Glomerular visceral epithelial cell (primary cell): ENCODE measurements at regions not wholly inside any gene's neighbourhood (a gene's known extent, or its start where the extent isn't known, plus 50 kb on each side); places are given as distances from the start of the nearest gene placed in this dataset.
A peak's percentile ranks its signal among the peaks of the same experiment; 100 is the strongest.

Experiments
- DNase-seq: peaks from one replicate; pipeline ENCODE4 v3.0.0-alpha.2; 2016; ENCODE audit errors: extremely low spot score

DNA sequence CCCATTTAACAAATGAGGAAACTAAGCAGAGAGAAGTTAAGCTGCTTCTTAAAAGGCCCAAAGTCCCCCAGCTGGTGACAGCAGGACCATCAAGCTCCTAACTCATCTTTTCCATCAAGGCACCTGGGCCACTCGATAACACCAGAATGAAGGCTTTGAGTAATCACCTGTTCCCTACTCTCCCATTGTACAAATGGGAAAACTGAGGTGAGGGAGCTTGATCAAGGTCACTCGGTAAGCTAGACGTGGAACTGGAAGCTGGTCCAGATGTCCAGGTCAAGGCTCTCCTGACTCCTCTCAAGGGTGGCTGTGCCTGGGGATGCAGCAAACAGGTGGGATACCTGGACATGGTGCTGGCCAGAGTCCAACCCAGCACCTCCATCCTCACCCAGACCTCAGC, 90.6 kb upstream of the SHB start:
- DNase-seq: no peak

GRCh38 chr9:38158628-38159027, 89.6 kb upstream of the SHB start:
- no peak for DNase-seq

DNA sequence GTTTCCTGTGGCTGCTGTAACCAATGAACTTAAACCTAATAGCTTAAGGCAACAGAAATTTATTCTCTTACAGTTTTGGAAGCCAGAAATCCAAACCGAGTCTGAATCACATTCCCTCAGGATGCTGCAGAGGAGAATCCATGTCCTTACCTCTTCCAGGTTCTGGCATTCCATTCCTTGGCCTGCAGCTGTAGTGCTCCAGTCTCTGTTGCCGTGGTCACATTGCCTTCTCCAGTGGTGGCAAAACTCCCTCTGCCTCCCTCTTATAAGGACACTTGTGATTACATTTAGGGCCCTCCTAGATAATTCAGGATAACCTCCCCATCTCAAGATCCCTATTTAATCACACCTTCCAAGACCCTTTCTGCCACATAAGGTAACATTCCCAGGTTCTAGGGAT, 88.7 kb upstream of the SHB start:
- no peak for DNase-seq

DNA sequence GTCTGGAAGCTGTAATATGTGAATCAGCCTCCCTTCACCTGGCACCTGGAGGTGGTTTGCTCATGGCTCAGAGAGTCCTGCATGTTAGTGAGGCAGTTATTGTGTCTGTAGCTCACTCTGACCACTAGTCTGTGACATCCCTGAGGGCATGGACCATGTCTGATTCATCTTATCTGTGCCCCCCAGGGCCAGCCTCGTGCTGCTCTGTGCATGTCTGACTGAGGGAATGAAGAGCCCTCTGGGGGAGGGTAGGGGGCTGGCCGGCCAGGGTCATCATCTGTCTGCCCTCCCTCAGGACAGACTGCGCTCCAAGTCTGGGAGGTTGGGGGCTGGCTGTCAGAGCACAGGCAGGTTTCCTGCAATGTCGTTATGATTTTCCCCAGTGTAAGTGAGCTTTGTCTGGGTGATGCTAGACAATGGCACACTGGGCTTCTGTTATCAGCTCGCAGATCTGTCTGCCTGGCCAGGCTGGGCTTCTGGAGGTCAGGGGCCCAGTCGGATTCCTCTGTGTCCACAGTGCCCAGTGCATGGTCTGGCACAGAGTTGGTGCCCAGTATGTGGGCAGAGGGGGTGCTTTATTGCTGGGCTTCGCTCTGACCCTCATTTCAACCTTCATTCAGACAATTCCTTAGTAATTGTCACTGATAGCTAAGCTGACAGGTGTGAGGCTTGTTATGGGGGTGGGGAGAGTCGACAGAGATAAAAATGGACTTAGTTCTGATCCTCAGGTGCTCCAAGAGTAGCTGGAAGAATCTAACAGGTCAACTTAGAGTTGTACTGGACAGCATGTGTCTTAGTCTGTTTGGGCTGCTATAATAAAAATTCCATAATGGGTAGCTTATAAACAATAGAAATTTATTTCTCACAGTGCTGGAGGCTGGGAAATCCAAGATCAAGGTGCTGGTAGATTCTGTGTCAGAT, 85.7 kb upstream of the SHB start:
- DNase-seq: peak; percentile 56

GRCh38 chr9:38153910-38154291, 84.9 kb upstream of the SHB start:
- no peak for DNase-seq

DNA sequence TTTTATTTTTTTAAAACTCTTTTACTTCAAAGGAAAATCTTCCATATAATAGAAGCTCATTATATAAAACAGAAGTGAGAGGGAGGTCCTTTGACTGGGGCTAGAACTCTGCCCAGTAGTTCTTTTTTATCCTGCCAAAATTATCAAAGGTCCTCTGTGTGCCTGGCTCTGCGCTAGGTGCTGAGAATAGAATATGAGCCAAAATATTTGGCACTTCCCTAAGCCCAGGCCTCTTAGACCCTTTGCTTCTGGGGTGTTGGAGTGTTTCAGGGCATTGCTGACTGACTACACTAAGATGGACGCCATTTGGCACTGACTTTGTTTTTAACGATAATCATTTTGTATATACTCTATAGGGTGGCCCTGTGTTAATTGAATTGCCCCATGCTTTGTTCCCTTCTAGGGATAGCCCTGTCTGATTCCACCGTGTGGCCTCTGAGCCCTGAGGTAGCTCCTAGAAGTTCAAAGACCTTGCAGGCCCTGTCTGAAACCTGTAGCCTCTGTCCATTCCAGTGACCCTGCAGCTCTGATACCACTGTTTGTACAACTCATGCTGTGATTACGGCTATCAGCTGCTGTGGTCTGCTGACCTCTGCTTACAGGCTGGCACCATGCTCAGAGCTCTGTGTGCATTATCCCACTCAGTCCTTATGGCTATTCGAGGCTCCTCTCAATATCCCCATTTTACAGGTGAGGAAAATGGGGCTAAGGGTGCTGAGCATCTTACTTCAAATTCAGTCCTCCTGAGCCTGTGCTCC, 84.3 kb upstream of the SHB start:
- no peak for DNase-seq

GRCh38 chr9:38149647-38150046, 80.6 kb upstream of the SHB start:
- no peak for DNase-seq

GRCh38 chr9:38146844-38147243, 77.8 kb upstream of the SHB start:
- DNase-seq: no peak

DNA sequence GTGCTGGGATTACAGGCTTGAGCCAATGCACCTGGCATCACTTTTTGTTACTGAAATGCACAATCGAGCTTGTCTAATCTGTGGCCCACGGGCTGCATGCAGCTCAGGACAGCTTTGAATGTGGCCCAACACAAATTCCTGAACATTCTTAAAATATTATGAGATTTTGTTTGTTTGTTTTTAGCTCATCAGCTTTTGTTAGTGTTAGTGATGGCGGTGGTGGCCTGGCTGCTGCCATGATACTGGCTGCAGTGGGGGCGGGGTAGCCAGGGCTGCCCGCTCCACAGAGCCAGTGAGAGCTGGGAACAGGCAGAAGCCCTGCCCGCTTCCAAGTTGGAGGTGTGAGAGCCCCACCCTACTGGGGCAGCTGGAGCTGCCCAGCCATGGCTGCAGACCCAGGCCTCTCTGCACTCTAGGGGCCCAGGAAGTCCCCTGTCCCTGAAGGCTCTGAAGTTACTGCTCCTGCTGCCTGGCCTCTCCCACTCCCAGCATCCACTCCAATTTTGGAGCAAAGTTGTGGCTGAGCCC, 76.6 kb upstream of the SHB start:
- no peak for DNase-seq

- peak; percentile 84 for DNase-seq
These were observed 75.4 kb upstream of the SHB start for GRCh38 chr9:38144421-38144820.

- peak; percentile 90 for DNase-seq
These were observed 72.9 kb upstream of the SHB start for GRCh38 chr9:38141746-38142591.

DNA sequence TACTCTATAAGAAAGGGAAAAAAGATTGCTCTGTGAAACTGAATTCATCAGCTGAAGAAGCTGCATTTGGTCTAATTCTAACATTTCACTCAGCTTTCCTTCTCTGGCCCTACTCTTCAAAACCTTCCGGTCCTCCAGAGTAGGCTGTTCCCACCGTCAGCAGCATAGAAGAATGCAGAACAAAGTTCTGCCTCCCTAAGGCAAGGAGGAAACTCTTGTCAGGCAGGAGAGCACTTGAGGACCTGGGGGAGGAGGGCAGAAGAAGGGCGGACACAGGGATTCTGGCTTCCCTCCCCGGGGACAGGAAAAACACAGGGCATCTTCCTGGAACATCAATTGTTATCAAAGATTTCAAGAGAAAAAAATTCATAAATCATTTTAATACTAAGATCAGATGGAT, 69.2 kb upstream of the SHB start:
- DNase-seq: no peak

GRCh38 chr9:38137342-38137741, 68.3 kb upstream of the SHB start:
- DNase-seq: no peak

GRCh38 chr9:38136386-38136785, 67.4 kb upstream of the SHB start:
- DNase-seq: no peak

GRCh38 chr9:38134611-38135237, 65.7 kb upstream of the SHB start:
- no peak for DNase-seq

GRCh38 chr9:38133595-38133994, 64.6 kb upstream of the SHB start:
- DNase-seq: no peak

- DNase-seq: no peak
These were observed 63.9 kb upstream of the SHB start for GRCh38 chr9:38132956-38133355.

DNA sequence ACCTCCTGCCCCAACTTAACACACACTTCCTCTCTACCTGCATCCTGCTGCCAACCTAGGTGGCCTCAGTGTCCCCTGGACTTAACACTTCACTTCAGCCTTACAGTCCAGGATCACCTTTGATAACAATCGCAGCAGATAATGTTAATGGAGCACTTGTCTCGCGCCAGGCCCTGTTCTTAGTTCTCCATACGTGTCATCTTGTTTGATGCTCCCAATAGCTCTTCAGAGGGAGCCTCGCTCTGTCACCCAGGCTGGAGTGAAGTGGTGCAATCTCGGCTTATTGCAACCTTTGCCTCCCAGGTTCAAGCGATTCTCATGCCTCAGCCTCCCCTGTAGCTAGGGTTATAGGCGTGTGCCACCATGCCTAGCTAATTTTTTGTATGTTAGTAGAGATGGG, 62.7 kb upstream of the SHB start:
- DNase-seq: no peak

DNA sequence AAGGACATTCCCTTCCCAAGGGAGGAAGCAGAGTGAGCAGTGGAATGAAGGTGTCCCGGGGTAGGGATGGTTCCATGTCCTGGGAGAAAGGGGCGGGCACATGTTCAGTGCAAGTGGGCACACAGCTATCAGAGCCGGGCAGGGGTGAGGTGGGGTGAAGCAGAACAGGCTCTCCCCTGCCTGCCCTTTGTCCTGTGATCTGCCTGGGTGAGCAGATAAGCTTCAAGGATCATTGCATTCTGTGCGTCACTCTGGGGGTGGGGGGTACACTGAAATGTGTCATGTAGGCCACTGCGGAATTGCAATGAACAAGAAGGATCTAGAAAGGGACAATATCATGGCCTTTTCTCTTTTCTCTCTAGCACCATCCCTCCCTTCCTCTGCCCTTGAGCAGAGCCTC, 61.7 kb upstream of the SHB start:
- peak; percentile 39 for DNase-seq

DNA sequence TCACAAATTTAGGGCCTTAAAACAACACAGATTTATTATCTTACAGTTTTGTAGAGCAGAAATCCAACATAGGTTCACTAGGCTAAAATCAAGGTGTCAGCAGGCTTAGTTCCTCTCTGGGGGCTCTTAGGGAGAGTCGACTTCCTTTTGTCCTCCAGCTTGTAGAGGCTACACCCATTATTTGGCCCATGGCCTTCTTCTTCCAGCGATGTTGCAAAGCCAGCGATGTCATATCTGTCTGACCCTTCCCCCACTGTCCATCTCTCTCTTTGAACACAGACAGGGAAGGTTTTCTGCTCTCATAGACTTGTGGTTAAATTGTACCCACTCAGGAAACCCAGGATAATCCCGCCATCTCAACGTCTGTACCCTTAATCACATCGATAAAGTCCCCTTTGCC, 60.3 kb upstream of the SHB start:
- no peak for DNase-seq

DNA sequence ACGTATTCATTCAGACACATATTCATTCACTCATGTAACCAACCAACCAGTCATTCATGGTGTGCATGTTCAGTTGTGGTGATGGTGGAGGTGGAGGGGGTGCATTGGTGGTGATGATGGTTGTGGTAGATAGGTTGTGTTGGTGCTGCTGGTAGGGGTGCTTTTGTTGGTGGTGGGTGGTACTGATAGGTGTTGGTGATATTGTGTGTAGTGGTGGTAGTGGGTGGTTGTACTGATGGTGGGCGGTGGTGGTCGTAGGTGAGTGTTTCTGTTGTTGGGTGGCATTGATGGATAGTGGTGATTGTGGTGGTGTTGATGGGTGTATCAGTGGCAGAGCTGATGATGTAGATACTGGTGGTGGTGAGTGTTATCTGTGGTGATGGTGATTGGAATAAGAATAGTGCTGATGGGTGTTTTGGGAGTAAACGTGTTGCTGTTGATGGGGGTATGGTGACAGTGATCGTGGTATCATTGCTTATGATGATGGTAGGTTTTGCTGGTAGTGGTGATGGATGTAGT, 59.8 kb upstream of the SHB start:
- DNase-seq: no peak
